Hepatocyte (in vitro differentiated cells): ENCODE measurements at regions not wholly inside any gene's neighbourhood (a gene's known extent, or its start where the extent isn't known, plus 50 kb on each side); places are given as distances from the start of the nearest gene placed in this dataset.

Experiments used
- DNase-seq: peaks from one replicate; pipeline ENCODE4 v3.0.0-alpha.2; 2016; ENCODE audit warnings: low spot score
- H2AFZ ChIP-seq: fragments of 200-600 bp; sonication (generic); 2 replicates; pipeline ENCODE4 v1.6.0; 2016; ENCODE audit warnings: antibody characterized with exemption, mild to moderate bottlenecking
- H3K27ac ChIP-seq: fragments of 200-600 bp; sonication (generic); 2 replicates; pipeline ENCODE4 v1.5.1; 2016; ENCODE audit warnings: mild to moderate bottlenecking
- H3K27me3 ChIP-seq: fragments of 200-600 bp; sonication (generic); 2 replicates; pipeline ENCODE4 v1.6.1; 2016
- H3K36me3 ChIP-seq: fragments of 200-600 bp; sonication (generic); replicated peaks from 2 replicates; pipeline ENCODE4 v1.5.1; 2016; ENCODE audit warnings: low read depth; ENCODE audit not compliant: insufficient read depth
- H3K4me1 ChIP-seq: fragments of 200-600 bp; sonication (generic); 2 replicates; pipeline ENCODE4 v1.5.1; 2016; ENCODE audit warnings: mild to moderate bottlenecking, moderate library complexity; ENCODE audit not compliant: insufficient read depth
- H3K4me2 ChIP-seq: fragments of 200-600 bp; sonication (generic); 2 replicates; pipeline ENCODE4 v1.6.0; 2016
- H3K4me3 ChIP-seq: fragments of 200-600 bp; sonication (generic); 2 replicates; pipeline ENCODE4 v1.5.1; 2016; ENCODE audit warnings: mild to moderate bottlenecking
- H3K79me2 ChIP-seq: fragments of 200-600 bp; sonication (generic); 2 replicates; pipeline ENCODE4 v1.6.0; 2017; ENCODE audit warnings: mild to moderate bottlenecking
- H3K9me2 ChIP-seq: fragments of 200-600 bp; sonication (generic); replicated peaks from 2 replicates; pipeline ENCODE4 v1.6.0; 2017; ENCODE audit warnings: mild to moderate bottlenecking; ENCODE audit not compliant: insufficient read depth
- H3K9me3 ChIP-seq: fragments of 200-600 bp; sonication (generic); 2 replicates; pipeline ENCODE4 v1.5.1; 2016; ENCODE audit warnings: low read depth, mild to moderate bottlenecking
- H4K20me1 ChIP-seq: fragments of 200-600 bp; sonication (generic); 2 replicates; pipeline ENCODE4 v1.6.0; 2016; ENCODE audit warnings: mild to moderate bottlenecking; ENCODE audit not compliant: insufficient read depth, poor library complexity, severe bottlenecking
- CTCF ChIP-seq: fragments of 200-600 bp; sonication (generic); IDR thresholded peaks from 2 replicates; pipeline ENCODE4 v1.5.1; 2016; ENCODE audit warnings: antibody characterized with exemption, mild to moderate bottlenecking; ENCODE audit not compliant: poor library complexity
- EZH2 ChIP-seq: fragments of 200-600 bp; sonication (generic); IDR thresholded peaks from 2 replicates; pipeline ENCODE4 v1.6.1; 2016; ENCODE audit warnings: antibody characterized with exemption, mild to moderate bottlenecking, borderline replicate concordance
- EZH2phosphoT487 ChIP-seq: fragments of 200-600 bp; sonication (generic); IDR thresholded peaks from one replicate; pipeline ENCODE4 v1.6.1; 2018; ENCODE audit warnings: antibody characterized with exemption, mild to moderate bottlenecking, low read depth, moderate library complexity; ENCODE audit not compliant: unreplicated experiment, severe bottlenecking
- WGBS: methylation state at CpG from one replicate; pipeline ENCODE4 v1.1.6; 2016; ENCODE audit warnings: low lambda C conversion rate; ENCODE audit errors: missing lambda C conversion rate; 5-methylcytosine and 5-hydroxymethylcytosine counted together

GRCh38 chr1:88124614-88125013, 559.5 kb upstream of the PKN2 start:
- H3K79me2 ChIP-seq: no peaks in the 10 kb centered on the region
- H3K4me3 ChIP-seq: no peak overlapping the region
- no peak overlapping the region for H3K4me2 ChIP-seq
- no peak overlapping the region for H3K27ac ChIP-seq
- H3K27me3 ChIP-seq: no peaks in the 10 kb centered on the region
- no peaks in the 10 kb centered on the region for H3K9me3 ChIP-seq
- no peaks in the 10 kb centered on the region for H3K9me2 ChIP-seq
- no peak overlapping the region for H2AFZ ChIP-seq
- WGBS: no CpG with 5 or more reads among the region's 1 CpG
- TF ChIP-seq EZH2 (no peak), EZH2phosphoT487 (no peak), CTCF (no peak)
- no peaks in the 10 kb centered on the region for H3K36me3 ChIP-seq
- H4K20me1 ChIP-seq: no peaks in the 10 kb centered on the region
- no peaks in the 10 kb centered on the region for H3K4me1 ChIP-seq
- no peak for DNase-seq

DNA sequence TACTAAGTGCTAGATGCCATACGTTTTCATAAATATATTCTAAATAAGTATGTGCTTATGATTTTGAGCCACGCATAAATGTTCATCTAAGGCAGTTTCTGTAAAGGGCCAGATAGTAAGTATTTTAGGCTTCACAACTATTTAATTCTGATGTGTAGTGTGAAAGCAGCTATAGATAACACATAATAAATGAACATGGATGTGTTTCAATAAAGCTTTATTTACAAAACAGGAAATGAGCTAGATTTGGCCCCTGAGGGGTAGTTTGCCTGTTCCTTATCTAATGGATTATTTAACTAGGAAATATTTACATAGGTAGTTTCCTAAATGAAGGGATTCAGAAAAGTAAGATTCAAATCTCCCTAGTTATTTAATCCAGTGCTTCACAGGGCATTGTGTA, 557.6 kb upstream of the PKN2 start:
- no peaks in the 10 kb centered on the region for H3K9me3 ChIP-seq
- no peak overlapping the region for H3K27ac ChIP-seq
- no peaks in the 10 kb centered on the region for H3K79me2 ChIP-seq
- WGBS: 94% methylated on average over 2 of the region's 2 CpGs
- DNase-seq: no peak
- H3K36me3 ChIP-seq: no peaks in the 10 kb centered on the region
- H3K4me3 ChIP-seq: no peak overlapping the region
- H3K4me1 ChIP-seq: no peaks in the 10 kb centered on the region
- no peaks in the 10 kb centered on the region for H3K27me3 ChIP-seq
- no peak overlapping the region for H3K4me2 ChIP-seq
- no peaks in the 10 kb centered on the region for H3K9me2 ChIP-seq
- H2AFZ ChIP-seq: no peak overlapping the region
- no peak for TF ChIP-seq EZH2phosphoT487
- no peak for TF ChIP-seq CTCF
- no peak for TF ChIP-seq EZH2
- no peaks in the 10 kb centered on the region for H4K20me1 ChIP-seq

DNA sequence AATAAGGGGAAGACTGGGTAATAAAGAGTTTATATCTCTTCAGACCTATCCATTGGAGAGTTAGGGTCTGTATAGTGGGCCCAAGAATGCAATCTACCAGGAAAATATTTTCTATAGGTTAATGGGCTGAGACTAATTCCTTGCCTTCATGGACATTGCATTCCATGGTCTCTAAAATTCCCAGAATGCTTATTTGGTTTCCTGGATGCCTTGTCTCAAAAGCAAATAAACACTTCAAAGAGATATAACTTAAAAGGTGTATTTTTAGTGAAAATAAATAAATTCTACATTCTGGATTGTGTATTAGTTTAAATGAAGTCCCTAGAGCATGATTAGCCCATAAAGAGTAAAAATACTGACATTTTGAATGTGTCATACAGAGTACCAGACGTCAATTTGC, 550.1 kb upstream of the PKN2 start:
- 75% methylated on average over 1 of the region's 1 CpG for WGBS
- no peaks in the 10 kb centered on the region for H3K4me1 ChIP-seq
- no peaks in the 10 kb centered on the region for H3K27me3 ChIP-seq

More for the DNA sequence above, 550.1 kb upstream of the PKN2 start:
- Histone ChIP-seq H4K20me1 (no peaks in the 10 kb centered on the region), H3K4me3 (no peak overlapping the region), H3K79me2 (no peaks in the 10 kb centered on the region), H3K36me3 (no peaks in the 10 kb centered on the region), H3K9me3 (no peaks in the 10 kb centered on the region), H2AFZ (no peak overlapping the region), H3K9me2 (no peaks in the 10 kb centered on the region), H3K27ac (no peak overlapping the region), H3K4me2 (no peak overlapping the region)
- no peak for TF ChIP-seq EZH2phosphoT487
- TF ChIP-seq EZH2: no peak
- no peak for TF ChIP-seq CTCF
- DNase-seq: no peak
